ENCODE measurements at regions not wholly inside any gene's neighbourhood (a gene's known extent, or its start where the extent isn't known, plus 50 kb on each side); places are given as distances from the start of the nearest gene placed in this dataset.

- TF ChIP-seq, protein P1, sequence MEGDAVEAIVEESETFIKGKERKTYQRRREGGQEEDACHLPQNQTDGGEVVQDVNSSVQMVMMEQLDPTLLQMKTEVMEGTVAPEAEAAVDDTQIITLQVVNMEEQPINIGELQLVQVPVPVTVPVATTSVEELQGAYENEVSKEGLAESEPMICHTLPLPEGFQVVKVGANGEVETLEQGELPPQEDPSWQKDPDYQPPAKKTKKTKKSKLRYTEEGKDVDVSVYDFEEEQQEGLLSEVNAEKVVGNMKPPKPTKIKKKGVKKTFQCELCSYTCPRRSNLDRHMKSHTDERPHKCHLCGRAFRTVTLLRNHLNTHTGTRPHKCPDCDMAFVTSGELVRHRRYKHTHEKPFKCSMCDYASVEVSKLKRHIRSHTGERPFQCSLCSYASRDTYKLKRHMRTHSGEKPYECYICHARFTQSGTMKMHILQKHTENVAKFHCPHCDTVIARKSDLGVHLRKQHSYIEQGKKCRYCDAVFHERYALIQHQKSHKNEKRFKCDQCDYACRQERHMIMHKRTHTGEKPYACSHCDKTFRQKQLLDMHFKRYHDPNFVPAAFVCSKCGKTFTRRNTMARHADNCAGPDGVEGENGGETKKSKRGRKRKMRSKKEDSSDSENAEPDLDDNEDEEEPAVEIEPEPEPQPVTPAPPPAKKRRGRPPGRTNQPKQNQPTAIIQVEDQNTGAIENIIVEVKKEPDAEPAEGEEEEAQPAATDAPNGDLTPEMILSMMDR (IDR thresholded peaks at IDR 0.05) = peak in 5 of 6 experiments; percentile 10 to 52 (median 29)
- TF ChIP-seq POLR2A (IDR thresholded peaks at IDR 0.05) = no peak
- H3K36me3 ChIP-seq = no peaks in the 10 kb centered on the region
- 47 to 51% methylated on average over 13 to 14 of the region's 16 CpGs for WGBS, 2 donors
- DNase-seq = peak; percentile 53 to 56
- no peak overlapping the region for H3K4me3 ChIP-seq (replicated peaks in 1 of 3)
- intact Hi-C loops (cut with DNase I) = no loop called here
- no peak overlapping the region for H3K27ac ChIP-seq
- H3K9me3 ChIP-seq = no peaks in the 10 kb centered on the region
- no peaks in the 10 kb centered on the region for H3K27me3 ChIP-seq
- peaks cover 0 to 6% of the 10 kb centered on the region in 2 donors for H3K4me1 ChIP-seq
Observed at GRCh38 chr22:27331526-27332281, 469.9 kb downstream of the MN1 start.

GRCh38 chr22:27335102-27335660, 466.4 kb downstream of the MN1 start:
- Histone ChIP-seq H3K36me3 (no peaks in the 10 kb centered on the region), H3K9me3 (no peaks in the 10 kb centered on the region), H3K4me1 (peaks cover 0 to 6% of the 10 kb centered on the region in 2 donors), H3K4me3 (replicated peaks in 1 of 3) (no peak overlapping the region), H3K27ac (no peak overlapping the region), H3K27me3 (no peaks in the 10 kb centered on the region)
- 75 to 85% methylated on average over 3 of the region's 3 CpGs for WGBS, 2 donors
- TF ChIP-seq POLR2A (IDR thresholded peaks at IDR 0.05) = no peak
- TF ChIP-seq, protein P1 (IDR thresholded peaks at IDR 0.05) = no peak
- intact Hi-C loops (cut with DNase I) = no loop called here
- DNase-seq = no peak

- H3K9me3 ChIP-seq = no peaks in the 10 kb centered on the region
- no peak for DNase-seq
- H3K27ac ChIP-seq = no peak overlapping the region
- no peak overlapping the region for H3K4me3 ChIP-seq (replicated peaks in 1 of 3)
- TF ChIP-seq, protein P1 (IDR thresholded peaks at IDR 0.05) = no peak
- no peak for TF ChIP-seq POLR2A (IDR thresholded peaks at IDR 0.05)
- intact Hi-C loops (cut with DNase I) = no loop called here
- no peaks in the 10 kb centered on the region for H3K36me3 ChIP-seq
- H3K4me1 ChIP-seq = peaks cover 0 to 6% of the 10 kb centered on the region in 2 donors
- WGBS, 2 donors = 77 to 87% methylated on average over 10 of the region's 10 CpGs
- no peaks in the 10 kb centered on the region for H3K27me3 ChIP-seq
Observed at GRCh38 chr22:27336151-27337090, 465.1 kb downstream of the MN1 start.

GRCh38 chr22:27337676-27338075, 463.9 kb downstream of the MN1 start:
- no peak overlapping the region for H3K4me3 ChIP-seq (replicated peaks in 1 of 3)
- H3K27me3 ChIP-seq = no peaks in the 10 kb centered on the region
- no peaks in the 10 kb centered on the region for H3K4me1 ChIP-seq
- H3K36me3 ChIP-seq = no peaks in the 10 kb centered on the region
- no peak overlapping the region for H3K27ac ChIP-seq
- DNase-seq = no peak
- 93 to 98% methylated on average over 2 of the region's 2 CpGs for WGBS, 2 donors
- H3K9me3 ChIP-seq = no peaks in the 10 kb centered on the region
- intact Hi-C loops (cut with DNase I) = no loop called here
- TF ChIP-seq POLR2A (IDR thresholded peaks at IDR 0.05) = no peak
- TF ChIP-seq, protein P1 (IDR thresholded peaks at IDR 0.05) = no peak
